DOHH2 (cell line): ENCODE measurements at regions not wholly inside any gene's neighbourhood (a gene's known extent, or its start where the extent isn't known, plus 50 kb on each side); places are given as distances from the start of the nearest gene placed in this dataset.

ENCODE experiments used
- H3F3A ChIP-seq: fragments of 200-600 bp; sonication (generic), shearing (Covaris generic); 2 replicates; pipeline ENCODE4 v1.6.0; 2016; ENCODE audit warnings: antibody characterized with exemption, mild to moderate bottlenecking; ENCODE audit not compliant: control insufficient read depth, insufficient read depth
- H3K27ac ChIP-seq: fragments of 200-600 bp; sonication (generic); 2 replicates; pipeline ENCODE4 v1.5.1; 2014; ENCODE audit warnings: low read depth, mild to moderate bottlenecking, low read length, moderate library complexity
- H3K27me3 ChIP-seq: fragments of 200-600 bp; sonication (generic); 2 replicates; pipeline ENCODE4 v1.6.1; 2014; ENCODE audit warnings: mild to moderate bottlenecking, low read length, mixed read lengths; ENCODE audit not compliant: control insufficient read depth
- H3K36me3 ChIP-seq: fragments of 200-600 bp; sonication (generic); 2 replicates; pipeline ENCODE4 v1.6.1; 2014; ENCODE audit warnings: mild to moderate bottlenecking, low read length, moderate library complexity, mixed read lengths; ENCODE audit not compliant: control insufficient read depth
- H3K4me1 ChIP-seq: fragments of 200-600 bp; sonication (generic); 2 replicates; pipeline ENCODE4 v1.6.1; 2014; ENCODE audit warnings: mild to moderate bottlenecking, low read length, mixed read lengths; ENCODE audit not compliant: control insufficient read depth
- H3K4me2 ChIP-seq: fragments of 200-600 bp; sonication (generic); 2 replicates; pipeline ENCODE4 v1.6.0; 2014; ENCODE audit warnings: mild to moderate bottlenecking, low read length, moderate library complexity
- H3K4me3 ChIP-seq: fragments of 200-600 bp; sonication (generic); 2 replicates; pipeline ENCODE4 v1.5.1; 2014; ENCODE audit warnings: mild to moderate bottlenecking, low read length, mixed read lengths
- H3K79me2 ChIP-seq: fragments of 200-600 bp; sonication (generic); 2 replicates; pipeline ENCODE4 v1.6.1; 2014; ENCODE audit warnings: mild to moderate bottlenecking, low read length, mixed read lengths; ENCODE audit not compliant: control insufficient read depth
- H3K9me2 ChIP-seq: fragments of 200-600 bp; sonication (generic); replicated peaks from 2 replicates; pipeline ENCODE4 v1.6.1; 2014; ENCODE audit warnings: mild to moderate bottlenecking, low read length, mixed read lengths; ENCODE audit not compliant: control insufficient read depth
- H3K9me3 ChIP-seq: fragments of 200-600 bp; sonication (generic); 2 replicates; pipeline ENCODE4 v1.6.1; 2014; ENCODE audit warnings: antibody characterized with exemption, low read length, mixed read lengths; ENCODE audit not compliant: control insufficient read depth, insufficient read depth
- H4K20me1 ChIP-seq: fragments of 200-600 bp; sonication (generic); 2 replicates; pipeline ENCODE4 v1.6.0; 2014; ENCODE audit warnings: low read depth, mild to moderate bottlenecking, antibody characterized with exemption, low read length, moderate library complexity; ENCODE audit not compliant: control insufficient read depth, insufficient read depth
- CTCF ChIP-seq: fragments of 200-600 bp; sonication (generic); IDR thresholded peaks from one replicate; pipeline ENCODE4 v1.5.1; 2014; ENCODE audit warnings: antibody characterized with exemption, mild to moderate bottlenecking, low read depth, low read length; ENCODE audit not compliant: poor library complexity, severe bottlenecking
- EZH2phosphoT487 ChIP-seq: fragments of 200-600 bp; sonication (generic); IDR thresholded peaks from 2 replicates; pipeline ENCODE4 v1.6.1; 2017; ENCODE audit warnings: borderline replicate concordance, mild to moderate bottlenecking, antibody characterized with exemption, low read length, moderate library complexity, mixed read lengths

GRCh38 chr6:94734751-94735150 lies 842.6 kb upstream of the MANEA start:
- Histone ChIP-seq H3K79me2 (no peaks in the 10 kb centered on the region), H3K4me1 (no peaks in the 10 kb centered on the region), H3K9me2 (no peaks in the 10 kb centered on the region), H4K20me1 (no peaks in the 10 kb centered on the region), H3K9me3 (no peaks in the 10 kb centered on the region), H3K4me2 (no peak overlapping the region), H3K36me3 (no peaks in the 10 kb centered on the region), H3F3A (no peaks in the 10 kb centered on the region), H3K27ac (no peak overlapping the region), H3K27me3 (no peaks in the 10 kb centered on the region), H3K4me3 (no peak overlapping the region)
- TF ChIP-seq CTCF = no peak
- TF ChIP-seq EZH2phosphoT487 = no peak

GRCh38 chr6:94733066-94733465 lies 844.3 kb upstream of the MANEA start:
- H3K4me1 ChIP-seq = no peaks in the 10 kb centered on the region
- H3K4me3 ChIP-seq = no peak overlapping the region
- no peaks in the 10 kb centered on the region for H3K79me2 ChIP-seq
- H3K9me2 ChIP-seq = no peaks in the 10 kb centered on the region
- no peak for TF ChIP-seq CTCF
- TF ChIP-seq EZH2phosphoT487 = no peak
- no peaks in the 10 kb centered on the region for H3K36me3 ChIP-seq
- H4K20me1 ChIP-seq = no peaks in the 10 kb centered on the region
- H3F3A ChIP-seq = no peaks in the 10 kb centered on the region
- no peak overlapping the region for H3K27ac ChIP-seq
- H3K9me3 ChIP-seq = no peaks in the 10 kb centered on the region; the same call in 1 of the 2 replicates
- no peak overlapping the region for H3K4me2 ChIP-seq
- H3K27me3 ChIP-seq = no peaks in the 10 kb centered on the region

- no peaks in the 10 kb centered on the region for H3K79me2 ChIP-seq
- H3K36me3 ChIP-seq = no peaks in the 10 kb centered on the region
- H3K9me3 ChIP-seq = peaks cover 7% of the 10 kb centered on the region; the same call in 1 of the 2 replicates
- H3K27ac ChIP-seq = no peak overlapping the region
- no peak for TF ChIP-seq CTCF
- no peak for TF ChIP-seq EZH2phosphoT487
- H3K4me1 ChIP-seq = no peaks in the 10 kb centered on the region
- no peak overlapping the region for H3K4me2 ChIP-seq
- no peak overlapping the region for H3K4me3 ChIP-seq
- H3F3A ChIP-seq = no peaks in the 10 kb centered on the region
- H3K27me3 ChIP-seq = no peaks in the 10 kb centered on the region
- no peaks in the 10 kb centered on the region for H4K20me1 ChIP-seq
- H3K9me2 ChIP-seq = no peaks in the 10 kb centered on the region
These were observed 849.6 kb upstream of the MANEA start for GRCh38 chr6:94727710-94728109.

GRCh38 chr6:94721459-94721858 lies 855.9 kb upstream of the MANEA start:
- H3K4me1 ChIP-seq = no peaks in the 10 kb centered on the region
- H3K4me3 ChIP-seq = no peak overlapping the region
- no peak overlapping the region for H3K4me2 ChIP-seq
- H3K9me3 ChIP-seq = no peaks in the 10 kb centered on the region
- no peak overlapping the region for H3K27ac ChIP-seq
- no peaks in the 10 kb centered on the region for H3F3A ChIP-seq
- H3K9me2 ChIP-seq = no peaks in the 10 kb centered on the region
- H3K27me3 ChIP-seq = no peaks in the 10 kb centered on the region
- H3K36me3 ChIP-seq = no peaks in the 10 kb centered on the region
- no peaks in the 10 kb centered on the region for H4K20me1 ChIP-seq
- TF ChIP-seq EZH2phosphoT487 = no peak
- no peak for TF ChIP-seq CTCF
- H3K79me2 ChIP-seq = no peaks in the 10 kb centered on the region
